ENCODE measurements at regions not wholly inside any gene's neighbourhood (a gene's known extent, or its start where the extent isn't known, plus 50 kb on each side); places are given as distances from the start of the nearest gene placed in this dataset.

DNA sequence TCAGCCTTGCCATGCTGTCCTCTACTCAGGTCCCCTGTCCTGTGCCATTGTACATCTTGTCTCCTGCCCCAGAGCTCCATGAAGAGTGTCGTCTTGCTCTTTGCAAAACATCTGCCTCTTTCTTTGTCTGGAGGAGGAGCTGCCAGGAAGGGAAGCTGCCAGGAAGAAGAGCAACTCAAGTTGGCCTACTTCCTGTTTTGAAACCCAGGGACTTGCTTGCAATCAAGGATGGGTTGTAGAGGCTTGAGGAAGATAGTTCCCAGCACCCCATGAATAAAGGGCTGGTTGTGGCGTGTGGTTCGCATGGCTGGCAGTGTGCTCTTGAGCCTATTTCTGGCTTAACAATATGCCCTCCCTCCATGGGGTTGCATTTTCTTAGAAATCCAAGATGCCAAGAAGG is 53.0 kb upstream of the CPEB4 start (continued):
- TF ChIP-seq, protein P1, sequence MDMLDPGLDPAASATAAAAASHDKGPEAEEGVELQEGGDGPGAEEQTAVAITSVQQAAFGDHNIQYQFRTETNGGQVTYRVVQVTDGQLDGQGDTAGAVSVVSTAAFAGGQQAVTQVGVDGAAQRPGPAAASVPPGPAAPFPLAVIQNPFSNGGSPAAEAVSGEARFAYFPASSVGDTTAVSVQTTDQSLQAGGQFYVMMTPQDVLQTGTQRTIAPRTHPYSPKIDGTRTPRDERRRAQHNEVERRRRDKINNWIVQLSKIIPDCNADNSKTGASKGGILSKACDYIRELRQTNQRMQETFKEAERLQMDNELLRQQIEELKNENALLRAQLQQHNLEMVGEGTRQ (IDR thresholded peaks at IDR 0.05; ENCODE audit: low read length), result no peak
- TF ChIP-seq POLR2AphosphoS5 (IDR thresholded peaks at IDR 0.05; ENCODE audit: low read depth, low read length) (no peak), SP2 (IDR thresholded peaks at IDR 0.05; ENCODE audit: low read length) (no peak), CHD2 (IDR thresholded peaks at IDR 0.05; ENCODE audit: low read length) (no peak), FOSL1 (IDR thresholded peaks at IDR 0.05; ENCODE audit: insufficient read depth, low read depth, low read length) (no peak), SUZ12 (IDR thresholded peaks at IDR 0.05; ENCODE audit: low read length) (no peak), RFX5 (IDR thresholded peaks at IDR 0.05; ENCODE audit: borderline replicate concordance, low read depth, low read length) (no peak), POU5F1 (IDR thresholded peaks at IDR 0.05; ENCODE audit: low read depth, low read length) (no peak), TAF1 (IDR thresholded peaks at IDR 0.05; ENCODE audit: low read depth, low read length) (no peak)
